Stimulated activated CD4-positive, alpha-beta T cell treated with anti-CD3 and anti-CD28 coated beads, Interleukin-15, amount 100 ng/mL, for 48 hours (primary cell): ENCODE measurements at regions not wholly inside any gene's neighbourhood (a gene's known extent, or its start where the extent isn't known, plus 50 kb on each side); places are given as distances from the start of the nearest gene placed in this dataset.
"Not testable (repeated sequence)": the region's sequence is repeated elsewhere in the genome, so short reads cannot be mapped to it uniquely, and the experiment has no call there.

Source experiments
- DNase-seq, 2 donors: peaks; one replicate each; pipeline ENCODE4 v3.0.0-alpha.2; 2020; ENCODE audit warnings: low read depth in 2 of 2

- no peak for DNase-seq
Measured at GRCh38 chr9:78967596-78968217, 604.1 kb upstream of the TLE4 start.

- no peak for DNase-seq
Measured at GRCh38 chr9:78970375-78970774, 601.4 kb upstream of the TLE4 start.

GRCh38 chr9:78971540-78971939, 600.2 kb upstream of the TLE4 start:
- DNase-seq, result no peak

- no peak for DNase-seq
Measured at GRCh38 chr9:78972303-78972999, 599.3 kb upstream of the TLE4 start.

- DNase-seq, result no peak
Measured at GRCh38 chr9:78973907-78974306, 597.9 kb upstream of the TLE4 start.

- no peak for DNase-seq
Measured at GRCh38 chr9:78982849-78983248, 588.9 kb upstream of the TLE4 start.

GRCh38 chr9:78985084-78985738, 586.6 kb upstream of the TLE4 start:
- DNase-seq, result no peak

- DNase-seq, result no peak
Measured at GRCh38 chr9:78986446-78986845, 585.3 kb upstream of the TLE4 start.

- no peak for DNase-seq
Measured at GRCh38 chr9:78989031-78989658, 582.6 kb upstream of the TLE4 start.

GRCh38 chr9:78994471-78994870, 577.3 kb upstream of the TLE4 start:
- no peak for DNase-seq

GRCh38 chr9:78994974-78995373, 576.8 kb upstream of the TLE4 start:
- DNase-seq, result not testable (repeated sequence)

- DNase-seq, result no peak
Measured at GRCh38 chr9:78997296-78997695, 574.5 kb upstream of the TLE4 start.

GRCh38 chr9:79000230-79001002, 571.3 kb upstream of the TLE4 start:
- DNase-seq, result no peak

GRCh38 chr9:79001012-79001411, 570.8 kb upstream of the TLE4 start:
- no peak for DNase-seq

GRCh38 chr9:79003514-79003913, 568.3 kb upstream of the TLE4 start:
- DNase-seq, result no peak

- no peak for DNase-seq
Measured at GRCh38 chr9:79004032-79004431, 567.7 kb upstream of the TLE4 start.

GRCh38 chr9:79006546-79006945, 565.2 kb upstream of the TLE4 start:
- DNase-seq, result no peak

GRCh38 chr9:79007701-79008483, 563.9 kb upstream of the TLE4 start:
- no peak for DNase-seq

GRCh38 chr9:79008916-79009315, 562.8 kb upstream of the TLE4 start:
- DNase-seq, result no peak

- no peak for DNase-seq
Measured at GRCh38 chr9:79011461-79011860, 560.3 kb upstream of the TLE4 start.

GRCh38 chr9:79012561-79012960, 559.2 kb upstream of the TLE4 start:
- DNase-seq, result no peak
